ENCODE measurements at regions not wholly inside any gene's neighbourhood (a gene's known extent, or its start where the extent isn't known, plus 50 kb on each side); places are given as distances from the start of the nearest gene placed in this dataset.

GRCh38 chr2:167732326-167732725 is 515.1 kb downstream of the STK39 start:
- TF ChIP-seq RAD21 (IDR thresholded peaks at IDR 0.05; ENCODE audit: low read length), result no peak
- TF ChIP-seq NFIC (IDR thresholded peaks at IDR 0.05; ENCODE audit: borderline replicate concordance), result no peak
- TF ChIP-seq CHD2 (IDR thresholded peaks at IDR 0.05; ENCODE audit: low read length, partially characterized antibody), result no peak
- no peak for TF ChIP-seq REST (IDR thresholded peaks at IDR 0.05; ENCODE audit: low read depth, low read length)
- no peak for TF ChIP-seq MAX (IDR thresholded peaks at IDR 0.05; ENCODE audit: low read depth)
- no peak for TF ChIP-seq PBX3 (IDR thresholded peaks at IDR 0.05)
- no peak for TF ChIP-seq SIN3A (IDR thresholded peaks at IDR 0.05; ENCODE audit: borderline replicate concordance, low read depth, low read length)
- TF ChIP-seq RCOR1 (IDR thresholded peaks at IDR 0.05; ENCODE audit: low read length), result no peak
- TF ChIP-seq MXI1 (IDR thresholded peaks at IDR 0.05; ENCODE audit: low read depth, low read length), result no peak
- no peak for TF ChIP-seq NRF1 (IDR thresholded peaks at IDR 0.05; ENCODE audit: low read depth, low read length)
- TF ChIP-seq USF2 (IDR thresholded peaks at IDR 0.05; ENCODE audit: borderline replicate concordance, low read depth, low read length), result no peak
- no peak for TF ChIP-seq EP300 (IDR thresholded peaks at IDR 0.05; ENCODE audit: borderline replicate concordance in 1 of 2, low read depth in 1 of 2, low read length in 1 of 2)
- TF ChIP-seq ZBTB33 (IDR thresholded peaks at IDR 0.05; ENCODE audit: borderline replicate concordance, low read depth), result no peak
- TF ChIP-seq ELF1 (IDR thresholded peaks at IDR 0.05), result no peak
- TF ChIP-seq RFX5 (IDR thresholded peaks at IDR 0.05; ENCODE audit: low read length), result no peak
- WGBS (ENCODE audit: low lambda C conversion rate), result 54% methylated on average over 4 of the region's 4 CpGs
- no peak overlapping the region for H3K4me2 ChIP-seq
- H3K9me3 ChIP-seq, result no peaks in the 10 kb centered on the region
- H3K27me3 ChIP-seq (ENCODE audit: insufficient read depth), result no peaks in the 10 kb centered on the region
- POLR2A ChIA-PET, result no interaction called here
- H3K9ac ChIP-seq, result no peak overlapping the region
- no peaks in the 10 kb centered on the region for H3K4me1 ChIP-seq (ENCODE audit: control insufficient read depth in 1 of 2, insufficient read depth in 2 of 2, low read depth in 1 of 2, low read length in 1 of 2)
- no peak overlapping the region for H3K4me3 ChIP-seq (ENCODE audit: low read depth in 2 of 2, low read length in 1 of 2)
- no peaks in the 10 kb centered on the region for H3K79me2 ChIP-seq (ENCODE audit: insufficient read depth)
- H3F3A ChIP-seq (replicated peaks; ENCODE audit: insufficient read depth), result no peaks in the 10 kb centered on the region
- no peak overlapping the region for H2AFZ ChIP-seq (ENCODE audit: low read depth)
- CTCF ChIA-PET, result interaction anchor here (1.2 kb wide), 2 partner anchors 302 to 387 kb away, joined by 3 to 4 read pairs; no protein-coding TSS in a partner anchor
- no peak overlapping the region for H3K27ac ChIP-seq (ENCODE audit: low read depth in 2 of 2, low read length in 1 of 2)
- DNase-seq, result no peak
- no peaks in the 10 kb centered on the region for H4K20me1 ChIP-seq (ENCODE audit: insufficient read depth)
- no peaks in the 10 kb centered on the region for H3K36me3 ChIP-seq (replicated peaks in 1 of 2; ENCODE audit: control insufficient read depth in 1 of 2, insufficient read depth in 2 of 2, low read length in 1 of 2)
- no peaks in the 10 kb centered on the region for H3K9me2 ChIP-seq

Data from SK-N-SH (cell line).